Renal cortical epithelial cell (primary cell): ENCODE measurements at regions not wholly inside any gene's neighbourhood (a gene's known extent, or its start where the extent isn't known, plus 50 kb on each side); places are given as distances from the start of the nearest gene placed in this dataset.

Source experiments
- DNase-seq: peaks from one replicate; pipeline ENCODE4 v3.0.0-alpha.2; 2011; ENCODE audit warnings: low read depth

- no peak for DNase-seq
These were observed 85.8 kb downstream of the LLPH start for GRCh38 chr12:66044731-66045130.

DNA sequence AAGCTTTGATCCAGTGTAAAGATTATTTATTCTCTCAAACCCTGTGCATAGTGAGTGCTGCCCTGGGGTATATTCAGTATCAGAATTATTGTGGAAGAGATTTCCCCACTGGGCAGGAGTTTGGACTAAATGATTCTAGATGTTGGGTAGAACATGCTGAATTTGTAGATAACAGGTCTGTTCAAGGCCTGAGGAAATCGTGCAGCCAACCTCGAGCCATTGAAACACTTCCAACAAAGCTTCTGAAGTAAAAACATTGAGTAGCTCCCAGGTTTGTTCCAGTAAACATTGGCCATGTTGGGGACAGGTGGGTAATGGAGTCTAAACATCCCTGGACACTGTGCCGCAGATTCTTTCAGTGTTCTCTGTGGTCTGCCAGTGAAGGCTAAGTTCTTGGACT is 87.5 kb downstream of the LLPH start:
- DNase-seq, result no peak

- DNase-seq, result no peak
These were observed 88.7 kb downstream of the LLPH start for GRCh38 chr12:66041651-66042363.

- peak; percentile 93 for DNase-seq
These were observed 94.2 kb downstream of the LLPH start for GRCh38 chr12:66036317-66036716.

GRCh38 chr12:66035288-66035966 is 95.1 kb downstream of the LLPH start:
- peak; percentile 28 for DNase-seq

GRCh38 chr12:66033151-66033550 is 97.4 kb downstream of the LLPH start:
- no peak for DNase-seq

DNA sequence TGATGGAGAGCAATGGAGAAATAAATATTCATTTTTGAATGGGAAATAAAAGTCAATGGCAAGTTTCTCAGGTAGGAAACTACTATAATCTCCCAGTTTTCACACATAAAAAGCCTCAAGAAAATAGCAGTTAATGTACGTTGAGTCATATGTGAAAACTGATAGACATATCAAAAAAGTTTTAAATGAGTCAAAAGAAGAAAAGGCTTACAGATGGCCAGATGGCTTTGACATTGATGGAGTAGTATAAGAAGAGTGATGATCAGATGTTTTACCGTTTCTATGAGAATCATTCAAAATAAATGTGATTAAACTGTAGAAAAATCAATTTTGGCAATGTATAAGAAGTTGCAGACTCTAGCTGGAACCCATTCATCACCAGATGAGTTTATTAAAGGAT is 97.8 kb downstream of the LLPH start:
- no peak for DNase-seq

- no peak for DNase-seq
These were observed 100.3 kb downstream of the LLPH start for GRCh38 chr12:66030217-66030781.

GRCh38 chr12:66028390-66028789 is 102.2 kb downstream of the LLPH start:
- no peak for DNase-seq

GRCh38 chr12:66025477-66025876 is 105.1 kb downstream of the LLPH start:
- DNase-seq, result no peak

DNA sequence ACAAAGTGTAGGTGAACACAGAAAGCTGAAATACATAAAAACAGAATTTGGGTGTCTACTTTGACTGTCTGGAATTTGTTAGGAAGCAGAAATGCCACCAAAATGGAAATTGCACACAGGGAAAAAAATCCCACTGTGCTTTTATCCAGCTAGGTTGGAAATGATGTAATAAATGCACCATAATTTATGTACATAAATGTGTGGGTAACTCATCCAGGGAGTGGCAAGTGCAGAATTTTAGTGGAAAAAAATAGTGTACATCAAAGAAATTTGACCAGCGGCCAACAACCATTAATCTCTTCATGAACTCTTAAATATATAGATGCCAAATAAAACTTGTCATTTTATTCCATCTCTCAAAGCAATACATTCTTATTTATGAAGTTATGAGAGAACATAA is 105.6 kb downstream of the LLPH start:
- no peak for DNase-seq

GRCh38 chr12:66020481-66020880 is 110.1 kb downstream of the LLPH start:
- no peak for DNase-seq

- no peak for DNase-seq
These were observed 112.8 kb downstream of the LLPH start for GRCh38 chr12:66017736-66018135.
